ENCODE measurements at regions not wholly inside any gene's neighbourhood (a gene's known extent, or its start where the extent isn't known, plus 50 kb on each side); places are given as distances from the start of the nearest gene placed in this dataset.

DNA sequence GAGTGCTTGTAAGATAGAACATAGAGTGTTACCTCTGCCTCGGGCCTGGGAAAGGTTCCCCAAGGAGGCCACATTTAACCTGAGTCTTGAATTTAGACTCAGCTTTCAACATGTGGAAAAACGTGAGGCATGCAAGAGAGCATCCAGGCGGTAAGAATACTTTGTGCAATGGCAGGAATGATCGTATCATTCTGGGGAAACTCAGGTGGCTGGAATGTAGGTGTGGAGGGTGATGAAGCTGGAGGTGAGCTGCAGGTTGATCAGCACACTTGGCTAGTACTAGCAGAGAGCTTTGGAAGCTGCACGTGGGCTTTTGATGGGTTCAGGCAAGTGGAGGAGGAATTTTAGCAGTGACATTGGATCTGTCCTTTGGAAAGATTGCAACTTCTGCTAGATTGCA lies 270.3 kb upstream of the RAG2 start:
- TF ChIP-seq POLR2A (IDR thresholded peaks at IDR 0.05; ENCODE audit: low read length), result no peak
- no peak for TF ChIP-seq GATA1 (IDR thresholded peaks at IDR 0.05; ENCODE audit: low read depth, low read length)
